ENCODE measurements at regions not wholly inside any gene's neighbourhood (a gene's known extent, or its start where the extent isn't known, plus 50 kb on each side); places are given as distances from the start of the nearest gene placed in this dataset.

GRCh38 chr9:90420211-90420610, 222.4 kb downstream of the DIRAS2 start:
- TF ChIP-seq, protein P1, sequence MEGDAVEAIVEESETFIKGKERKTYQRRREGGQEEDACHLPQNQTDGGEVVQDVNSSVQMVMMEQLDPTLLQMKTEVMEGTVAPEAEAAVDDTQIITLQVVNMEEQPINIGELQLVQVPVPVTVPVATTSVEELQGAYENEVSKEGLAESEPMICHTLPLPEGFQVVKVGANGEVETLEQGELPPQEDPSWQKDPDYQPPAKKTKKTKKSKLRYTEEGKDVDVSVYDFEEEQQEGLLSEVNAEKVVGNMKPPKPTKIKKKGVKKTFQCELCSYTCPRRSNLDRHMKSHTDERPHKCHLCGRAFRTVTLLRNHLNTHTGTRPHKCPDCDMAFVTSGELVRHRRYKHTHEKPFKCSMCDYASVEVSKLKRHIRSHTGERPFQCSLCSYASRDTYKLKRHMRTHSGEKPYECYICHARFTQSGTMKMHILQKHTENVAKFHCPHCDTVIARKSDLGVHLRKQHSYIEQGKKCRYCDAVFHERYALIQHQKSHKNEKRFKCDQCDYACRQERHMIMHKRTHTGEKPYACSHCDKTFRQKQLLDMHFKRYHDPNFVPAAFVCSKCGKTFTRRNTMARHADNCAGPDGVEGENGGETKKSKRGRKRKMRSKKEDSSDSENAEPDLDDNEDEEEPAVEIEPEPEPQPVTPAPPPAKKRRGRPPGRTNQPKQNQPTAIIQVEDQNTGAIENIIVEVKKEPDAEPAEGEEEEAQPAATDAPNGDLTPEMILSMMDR (IDR thresholded peaks at IDR 0.05; ENCODE audit: insufficient read depth, low read length, poor library complexity, severe bottlenecking): no peak
- TF ChIP-seq EZH2phosphoT487 (conservative IDR thresholded peaks at IDR 0.05; ENCODE audit: low read length): no peak

All from SU-DHL-6 (cell line).